Fibroblast of skin of left biceps (primary cell): ENCODE measurements at regions not wholly inside any gene's neighbourhood (a gene's known extent, or its start where the extent isn't known, plus 50 kb on each side); places are given as distances from the start of the nearest gene placed in this dataset.

Source experiments
- DNase-seq, 2 experiments: peaks; one replicate each; pipeline ENCODE4 v3.0.0-alpha.2; 2013; ENCODE audit warnings: low read depth in 2 of 2

GRCh38 chr2:226040344-226040900 lies 640.9 kb downstream of the NYAP2 start:
- DNase-seq, result no peak

GRCh38 chr2:226037526-226037925 lies 638.0 kb downstream of the NYAP2 start:
- DNase-seq, result no peak

GRCh38 chr2:226031647-226032501 lies 632.4 kb downstream of the NYAP2 start:
- DNase-seq, result no peak

GRCh38 chr2:226030788-226031646 lies 631.5 kb downstream of the NYAP2 start:
- DNase-seq, result no peak

- no peak for DNase-seq
Observed at GRCh38 chr2:226030369-226030768, 630.9 kb downstream of the NYAP2 start.

- no peak for DNase-seq
Observed at GRCh38 chr2:226023946-226024345, 624.4 kb downstream of the NYAP2 start.

- DNase-seq, result no peak
Observed at GRCh38 chr2:226023383-226023782, 623.9 kb downstream of the NYAP2 start.

- no peak for DNase-seq
Observed at GRCh38 chr2:226020956-226021355, 621.4 kb downstream of the NYAP2 start.

- DNase-seq, result no peak
Observed at GRCh38 chr2:226020176-226020575, 620.7 kb downstream of the NYAP2 start.

- DNase-seq, result no peak
Observed at GRCh38 chr2:226018641-226019040, 619.1 kb downstream of the NYAP2 start.

GRCh38 chr2:226017537-226017936 lies 618.0 kb downstream of the NYAP2 start:
- no peak for DNase-seq

- DNase-seq, result no peak
Observed at GRCh38 chr2:226017107-226017506, 617.6 kb downstream of the NYAP2 start.

- no peak for DNase-seq
Observed at GRCh38 chr2:226011716-226012450, 612.4 kb downstream of the NYAP2 start.

GRCh38 chr2:226002438-226002837 lies 602.9 kb downstream of the NYAP2 start:
- DNase-seq, result no peak

- DNase-seq, result no peak
Observed at GRCh38 chr2:226001716-226002115, 602.2 kb downstream of the NYAP2 start.

- DNase-seq, result no peak
Observed at GRCh38 chr2:225999692-226000091, 600.2 kb downstream of the NYAP2 start.

GRCh38 chr2:225998653-225999052 lies 599.1 kb downstream of the NYAP2 start:
- DNase-seq, result no peak

- DNase-seq, result no peak
Observed at GRCh38 chr2:225998116-225998515, 598.6 kb downstream of the NYAP2 start.

- no peak for DNase-seq
Observed at GRCh38 chr2:225996462-225996828, 596.9 kb downstream of the NYAP2 start.

GRCh38 chr2:225995796-225996461 lies 596.4 kb downstream of the NYAP2 start:
- no peak for DNase-seq

- DNase-seq, result no peak
Observed at GRCh38 chr2:225994748-225995405, 595.4 kb downstream of the NYAP2 start.
